ENCODE measurements at regions not wholly inside any gene's neighbourhood (a gene's known extent, or its start where the extent isn't known, plus 50 kb on each side); places are given as distances from the start of the nearest gene placed in this dataset.

- TF ChIP-seq, protein P1, sequence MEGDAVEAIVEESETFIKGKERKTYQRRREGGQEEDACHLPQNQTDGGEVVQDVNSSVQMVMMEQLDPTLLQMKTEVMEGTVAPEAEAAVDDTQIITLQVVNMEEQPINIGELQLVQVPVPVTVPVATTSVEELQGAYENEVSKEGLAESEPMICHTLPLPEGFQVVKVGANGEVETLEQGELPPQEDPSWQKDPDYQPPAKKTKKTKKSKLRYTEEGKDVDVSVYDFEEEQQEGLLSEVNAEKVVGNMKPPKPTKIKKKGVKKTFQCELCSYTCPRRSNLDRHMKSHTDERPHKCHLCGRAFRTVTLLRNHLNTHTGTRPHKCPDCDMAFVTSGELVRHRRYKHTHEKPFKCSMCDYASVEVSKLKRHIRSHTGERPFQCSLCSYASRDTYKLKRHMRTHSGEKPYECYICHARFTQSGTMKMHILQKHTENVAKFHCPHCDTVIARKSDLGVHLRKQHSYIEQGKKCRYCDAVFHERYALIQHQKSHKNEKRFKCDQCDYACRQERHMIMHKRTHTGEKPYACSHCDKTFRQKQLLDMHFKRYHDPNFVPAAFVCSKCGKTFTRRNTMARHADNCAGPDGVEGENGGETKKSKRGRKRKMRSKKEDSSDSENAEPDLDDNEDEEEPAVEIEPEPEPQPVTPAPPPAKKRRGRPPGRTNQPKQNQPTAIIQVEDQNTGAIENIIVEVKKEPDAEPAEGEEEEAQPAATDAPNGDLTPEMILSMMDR (IDR thresholded peaks at IDR 0.05) = no peak
- no peak for TF ChIP-seq POLR2A (IDR thresholded peaks at IDR 0.05)
Observed at GRCh38 chr4:134747108-134747805, 545.7 kb upstream of the PABPC4L start.

Measured in thyroid gland (tissue), 4 donors.